Natural killer cell (primary cell): ENCODE measurements at regions not wholly inside any gene's neighbourhood (a gene's known extent, or its start where the extent isn't known, plus 50 kb on each side); places are given as distances from the start of the nearest gene placed in this dataset.

Source experiments
- ATAC-seq, 3 donors: fragments of 150-1000 bp in 2 of 3; fragments of 200-7000 bp in 1 of 3; cut with Tn5 transposase; 1 replicate in 1 of 3; 2 replicates in 2 of 3; pipeline ENCODE4 v1.10.0; 2021; ENCODE audit warnings: mild to moderate bottlenecking in 2 of 3, moderate library complexity in 2 of 3
- DNase-seq, 2 donors: peaks; one replicate each; pipeline versions ENCODE4 v3.0.0 to v3.0.0-alpha.2; 2013 to 2021; ENCODE audit warnings: mixed read lengths in 1 of 2
- H3K27ac ChIP-seq: one replicate; pipeline ENCODE4 v1.5.1; 2013; ENCODE audit warnings: mild to moderate bottlenecking, low read length
- H3K27me3 ChIP-seq: one replicate; pipeline ENCODE4 v1.6.1; 2013; ENCODE audit warnings: low read length; ENCODE audit not compliant: control insufficient read depth, insufficient read depth
- H3K36me3 ChIP-seq: one replicate; pipeline ENCODE4 v1.6.1; 2013; ENCODE audit warnings: low read length; ENCODE audit not compliant: control insufficient read depth, insufficient read depth
- H3K4me1 ChIP-seq: one replicate; pipeline ENCODE4 v1.6.1; 2013; ENCODE audit warnings: low read length; ENCODE audit not compliant: control insufficient read depth, insufficient read depth
- H3K4me3 ChIP-seq: one replicate; pipeline ENCODE4 v1.5.1; 2013; ENCODE audit warnings: low read length
- H3K9me3 ChIP-seq: one replicate; pipeline ENCODE4 v1.6.1; 2013; ENCODE audit warnings: low read length; ENCODE audit not compliant: control insufficient read depth, insufficient read depth
- H3K27ac Mint-ChIP-seq, 2 donors: one replicate each; pipeline ENCODE4 v1.8.0; 2022; ENCODE audit warnings: mild to moderate bottlenecking in 2 of 2, mixed read lengths in 2 of 2, moderate library complexity in 1 of 2
- H3K27me3 Mint-ChIP-seq, 2 donors: one replicate each; pipeline ENCODE4 v1.8.0; 2022; ENCODE audit warnings: low read depth in 2 of 2, mixed read lengths in 2 of 2
- H3K36me3 Mint-ChIP-seq: one replicate; pipeline ENCODE4 v1.8.0; 2022; ENCODE audit warnings: mixed read lengths
- H3K4me1 Mint-ChIP-seq, 2 donors: one replicate each; pipeline ENCODE4 v1.8.0; 2022; ENCODE audit warnings: mixed read lengths in 2 of 2
- H3K4me3 Mint-ChIP-seq: one replicate; pipeline ENCODE4 v1.8.0; 2022; ENCODE audit warnings: mild to moderate bottlenecking, moderate library complexity, mixed read lengths
- H3K9me3 Mint-ChIP-seq, 2 donors: one replicate each; pipeline ENCODE4 v1.8.0; 2022; ENCODE audit warnings: mixed read lengths in 2 of 2
- WGBS: methylation state at CpG from one replicate; pipeline ENCODE4 v1.1.7; 2013; ENCODE audit warnings: missing lambda C conversion rate; ENCODE audit not compliant: insufficient coverage; 5-methylcytosine and 5-hydroxymethylcytosine counted together
- intact Hi-C: fragments of 100-400 bp; cut with micrococcal nuclease; formaldehyde crosslinking; loops from one replicate; pipeline ENCODE4 v1.14.2; 2022
- TF ChIP-seq, protein P1 (sequence below): fragments of 200-600 bp; IDR thresholded peaks from one replicate; pipeline ENCODE4 v1.8.0; 2022; ENCODE audit warnings: antibody characterized with exemption

- no peaks in the 10 kb centered on the region for H3K36me3 ChIP-seq
- Mint-ChIP-seq H3K4me3 (no peak overlapping the region), H3K27ac (no peak overlapping the region), H3K4me1 (no peaks in the 10 kb centered on the region), H3K9me3 (peaks cover 5% of the 10 kb centered on the region in 2 donors), H3K27me3 (no peaks in the 10 kb centered on the region), H3K36me3 (no peaks in the 10 kb centered on the region)
- no peaks in the 10 kb centered on the region for H3K9me3 ChIP-seq
- H3K27ac ChIP-seq: no peak overlapping the region
- ATAC-seq: no peak
- no peaks in the 10 kb centered on the region for H3K27me3 ChIP-seq
- DNase-seq: no peak
- no peak overlapping the region for H3K4me3 ChIP-seq
- no peaks in the 10 kb centered on the region for H3K4me1 ChIP-seq
- TF ChIP-seq, protein P1, sequence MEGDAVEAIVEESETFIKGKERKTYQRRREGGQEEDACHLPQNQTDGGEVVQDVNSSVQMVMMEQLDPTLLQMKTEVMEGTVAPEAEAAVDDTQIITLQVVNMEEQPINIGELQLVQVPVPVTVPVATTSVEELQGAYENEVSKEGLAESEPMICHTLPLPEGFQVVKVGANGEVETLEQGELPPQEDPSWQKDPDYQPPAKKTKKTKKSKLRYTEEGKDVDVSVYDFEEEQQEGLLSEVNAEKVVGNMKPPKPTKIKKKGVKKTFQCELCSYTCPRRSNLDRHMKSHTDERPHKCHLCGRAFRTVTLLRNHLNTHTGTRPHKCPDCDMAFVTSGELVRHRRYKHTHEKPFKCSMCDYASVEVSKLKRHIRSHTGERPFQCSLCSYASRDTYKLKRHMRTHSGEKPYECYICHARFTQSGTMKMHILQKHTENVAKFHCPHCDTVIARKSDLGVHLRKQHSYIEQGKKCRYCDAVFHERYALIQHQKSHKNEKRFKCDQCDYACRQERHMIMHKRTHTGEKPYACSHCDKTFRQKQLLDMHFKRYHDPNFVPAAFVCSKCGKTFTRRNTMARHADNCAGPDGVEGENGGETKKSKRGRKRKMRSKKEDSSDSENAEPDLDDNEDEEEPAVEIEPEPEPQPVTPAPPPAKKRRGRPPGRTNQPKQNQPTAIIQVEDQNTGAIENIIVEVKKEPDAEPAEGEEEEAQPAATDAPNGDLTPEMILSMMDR: no peak
- intact Hi-C loops: no loop called here
Measured at GRCh38 chr4:119781044-119781443, 152.4 kb upstream of the PDE5A start.

DNA sequence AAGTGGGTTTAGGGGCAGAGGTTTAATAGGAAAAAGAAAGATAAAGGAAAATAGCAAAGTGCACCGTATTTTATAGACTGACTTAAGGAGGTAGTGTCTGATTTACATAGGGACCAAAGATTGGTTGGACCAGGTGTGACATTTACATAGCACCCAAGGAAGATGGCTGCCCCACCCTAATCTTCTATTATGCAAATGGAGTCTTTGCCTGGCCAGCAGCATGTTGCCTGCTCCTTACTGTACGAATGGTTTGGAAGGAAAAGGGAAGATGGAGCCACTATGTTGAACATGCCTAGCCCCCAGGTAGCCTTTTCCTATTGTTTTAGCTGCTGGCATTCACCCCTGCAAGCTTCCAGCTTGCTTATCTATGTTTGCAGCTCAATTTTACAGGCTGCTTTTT is 146.2 kb upstream of the PDE5A start:
- Mint-ChIP-seq H3K27ac (no peak overlapping the region), H3K36me3 (no peaks in the 10 kb centered on the region), H3K9me3 (peaks cover 3 to 5% of the 10 kb centered on the region in 2 donors), H3K4me1 (no peaks in the 10 kb centered on the region), H3K27me3 (no peaks in the 10 kb centered on the region), H3K4me3 (no peak overlapping the region)
- no peak overlapping the region for H3K4me3 ChIP-seq
- no peaks in the 10 kb centered on the region for H3K4me1 ChIP-seq
- H3K36me3 ChIP-seq: no peaks in the 10 kb centered on the region
- intact Hi-C loops: no loop called here
- TF ChIP-seq, protein P1: no peak
- WGBS: 75% methylated on average over 2 of the region's 2 CpGs
- DNase-seq (no peak), ATAC-seq (no peak)
- H3K27me3 ChIP-seq: no peaks in the 10 kb centered on the region
- no peak overlapping the region for H3K27ac ChIP-seq
- H3K9me3 ChIP-seq: no peaks in the 10 kb centered on the region

- Histone ChIP-seq H3K9me3 (no peaks in the 10 kb centered on the region), H3K4me1 (no peaks in the 10 kb centered on the region), H3K4me3 (no peak overlapping the region), H3K27me3 (no peaks in the 10 kb centered on the region), H3K27ac (no peak overlapping the region), H3K36me3 (no peaks in the 10 kb centered on the region)
- Mint-ChIP-seq H3K27ac (no peak overlapping the region), H3K36me3 (no peaks in the 10 kb centered on the region), H3K9me3 (peaks cover 0 to 2% of the 10 kb centered on the region in 2 donors), H3K4me3 (no peak overlapping the region), H3K27me3 (no peaks in the 10 kb centered on the region), H3K4me1 (no peaks in the 10 kb centered on the region)
- DNase-seq (no peak), ATAC-seq (no peak)
- TF ChIP-seq, protein P1: no peak
- WGBS: 63% methylated on average over 1 of the region's 1 CpG
- intact Hi-C loops: no loop called here
Measured at GRCh38 chr4:119765951-119766350, 137.3 kb upstream of the PDE5A start.

DNA sequence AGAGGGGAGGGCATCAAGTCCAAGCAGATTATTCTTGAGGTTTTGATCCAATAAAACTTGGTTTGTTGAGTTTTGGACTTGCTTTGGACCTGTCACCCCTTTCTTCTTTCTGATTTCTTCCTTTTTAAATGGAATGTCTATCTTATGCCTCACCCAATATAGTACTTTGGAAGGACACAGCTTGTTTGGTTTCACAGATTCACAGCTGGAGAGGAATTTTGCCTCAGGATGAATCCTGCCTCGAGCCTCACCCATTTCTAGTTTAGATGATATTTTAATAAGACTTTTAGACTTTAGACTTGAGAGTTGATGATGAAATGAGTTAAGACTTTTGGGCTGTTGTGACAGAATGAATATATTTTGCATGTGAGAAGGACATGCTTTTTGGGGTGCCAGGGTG is 136.9 kb upstream of the PDE5A start:
- Mint-ChIP-seq H3K9me3 (peaks cover 0 to 2% of the 10 kb centered on the region in 2 donors), H3K4me3 (no peak overlapping the region), H3K36me3 (no peaks in the 10 kb centered on the region), H3K27me3 (no peaks in the 10 kb centered on the region), H3K4me1 (no peaks in the 10 kb centered on the region), H3K27ac (no peak overlapping the region)
- TF ChIP-seq, protein P1: no peak
- DNase-seq (no peak), ATAC-seq (no peak)
- no peaks in the 10 kb centered on the region for H3K36me3 ChIP-seq
- 71% methylated on average over 1 of the region's 1 CpG for WGBS
- no peaks in the 10 kb centered on the region for H3K27me3 ChIP-seq
- H3K4me3 ChIP-seq: no peak overlapping the region
- H3K4me1 ChIP-seq: no peaks in the 10 kb centered on the region
- H3K9me3 ChIP-seq: no peaks in the 10 kb centered on the region
- no peak overlapping the region for H3K27ac ChIP-seq
- intact Hi-C loops: no loop called here
